HL-60 (cell line): ENCODE measurements at regions not wholly inside any gene's neighbourhood (a gene's known extent, or its start where the extent isn't known, plus 50 kb on each side); places are given as distances from the start of the nearest gene placed in this dataset.

Experiments used
- DNase-seq, 2 experiments: peaks; one replicate each; pipeline ENCODE4 v3.0.0-alpha.2; 2010 to 2020; ENCODE audit warnings: low read depth in 1 of 2, low spot score in 1 of 2
- H3K27ac ChIP-seq: fragments of 250-450 bp; sonication (Bioruptor Pico); replicated peaks from 2 replicates; pipeline ENCODE4 v1.5.1; 2020; ENCODE audit warnings: mild to moderate bottlenecking, moderate library complexity
- H3K27me3 ChIP-seq: fragments of 250-450 bp; sonication (Bioruptor Pico); 2 replicates; pipeline ENCODE4 v1.5.1; 2021; ENCODE audit warnings: mild to moderate bottlenecking, moderate library complexity; ENCODE audit not compliant: insufficient read depth, poor library complexity, severe bottlenecking
- H3K4me3 ChIP-seq: replicated peaks from 2 replicates; pipeline ENCODE4 v1.5.1; 2011; ENCODE audit warnings: mild to moderate bottlenecking, control low read depth, low read length; ENCODE audit not compliant: insufficient read depth
- GABPA ChIP-seq: IDR thresholded peaks from 2 replicates; pipeline ENCODE4 v1.6.1; 2012; ENCODE audit warnings: low read depth
- POLR2AphosphoS5 ChIP-seq: IDR thresholded peaks from 2 replicates; pipeline ENCODE4 v1.6.1; 2012; ENCODE audit warnings: low read depth
- SPI1 ChIP-seq: IDR thresholded peaks from 2 replicates; pipeline ENCODE4 v1.6.1; 2012; ENCODE audit warnings: low read depth, mild to moderate bottlenecking, borderline replicate concordance
- TF ChIP-seq, protein P1 (sequence below): IDR thresholded peaks from 2 replicates; pipeline ENCODE4 v1.6.1; 2012; ENCODE audit warnings: low read depth; ENCODE audit not compliant: insufficient replicate concordance
- TF ChIP-seq, protein P2 (sequence below): IDR thresholded peaks from one replicate; pipeline ENCODE4 v1.5.1; 2011; ENCODE audit warnings: low read length, control low read depth, inconsistent platforms; ENCODE audit not compliant: insufficient read depth

DNA sequence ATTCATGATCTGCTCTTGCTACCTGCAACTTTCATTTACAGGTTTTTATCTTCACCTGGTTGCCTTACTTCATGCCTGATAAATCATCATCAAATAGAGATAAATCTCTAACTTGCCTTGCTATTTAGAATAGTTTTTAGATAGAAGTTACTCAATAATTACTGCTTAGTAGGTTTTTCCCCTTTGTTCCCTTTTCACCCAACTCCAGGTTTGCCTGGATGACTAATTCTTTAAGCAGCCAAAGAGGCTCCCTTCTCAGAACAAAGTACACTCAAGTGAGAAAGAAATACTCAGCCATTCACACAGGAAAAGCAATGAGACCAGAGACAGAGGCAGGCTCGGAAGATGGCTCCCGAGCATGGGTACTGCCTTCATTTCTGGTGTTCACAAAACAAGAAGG is 268.1 kb upstream of the CRBN start:
- TF ChIP-seq SPI1 (no peak), POLR2AphosphoS5 (no peak), GABPA (no peak)
- TF ChIP-seq, protein P1, sequence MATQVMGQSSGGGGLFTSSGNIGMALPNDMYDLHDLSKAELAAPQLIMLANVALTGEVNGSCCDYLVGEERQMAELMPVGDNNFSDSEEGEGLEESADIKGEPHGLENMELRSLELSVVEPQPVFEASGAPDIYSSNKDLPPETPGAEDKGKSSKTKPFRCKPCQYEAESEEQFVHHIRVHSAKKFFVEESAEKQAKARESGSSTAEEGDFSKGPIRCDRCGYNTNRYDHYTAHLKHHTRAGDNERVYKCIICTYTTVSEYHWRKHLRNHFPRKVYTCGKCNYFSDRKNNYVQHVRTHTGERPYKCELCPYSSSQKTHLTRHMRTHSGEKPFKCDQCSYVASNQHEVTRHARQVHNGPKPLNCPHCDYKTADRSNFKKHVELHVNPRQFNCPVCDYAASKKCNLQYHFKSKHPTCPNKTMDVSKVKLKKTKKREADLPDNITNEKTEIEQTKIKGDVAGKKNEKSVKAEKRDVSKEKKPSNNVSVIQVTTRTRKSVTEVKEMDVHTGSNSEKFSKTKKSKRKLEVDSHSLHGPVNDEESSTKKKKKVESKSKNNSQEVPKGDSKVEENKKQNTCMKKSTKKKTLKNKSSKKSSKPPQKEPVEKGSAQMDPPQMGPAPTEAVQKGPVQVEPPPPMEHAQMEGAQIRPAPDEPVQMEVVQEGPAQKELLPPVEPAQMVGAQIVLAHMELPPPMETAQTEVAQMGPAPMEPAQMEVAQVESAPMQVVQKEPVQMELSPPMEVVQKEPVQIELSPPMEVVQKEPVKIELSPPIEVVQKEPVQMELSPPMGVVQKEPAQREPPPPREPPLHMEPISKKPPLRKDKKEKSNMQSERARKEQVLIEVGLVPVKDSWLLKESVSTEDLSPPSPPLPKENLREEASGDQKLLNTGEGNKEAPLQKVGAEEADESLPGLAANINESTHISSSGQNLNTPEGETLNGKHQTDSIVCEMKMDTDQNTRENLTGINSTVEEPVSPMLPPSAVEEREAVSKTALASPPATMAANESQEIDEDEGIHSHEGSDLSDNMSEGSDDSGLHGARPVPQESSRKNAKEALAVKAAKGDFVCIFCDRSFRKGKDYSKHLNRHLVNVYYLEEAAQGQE, result no peak
- TF ChIP-seq, protein P2, sequence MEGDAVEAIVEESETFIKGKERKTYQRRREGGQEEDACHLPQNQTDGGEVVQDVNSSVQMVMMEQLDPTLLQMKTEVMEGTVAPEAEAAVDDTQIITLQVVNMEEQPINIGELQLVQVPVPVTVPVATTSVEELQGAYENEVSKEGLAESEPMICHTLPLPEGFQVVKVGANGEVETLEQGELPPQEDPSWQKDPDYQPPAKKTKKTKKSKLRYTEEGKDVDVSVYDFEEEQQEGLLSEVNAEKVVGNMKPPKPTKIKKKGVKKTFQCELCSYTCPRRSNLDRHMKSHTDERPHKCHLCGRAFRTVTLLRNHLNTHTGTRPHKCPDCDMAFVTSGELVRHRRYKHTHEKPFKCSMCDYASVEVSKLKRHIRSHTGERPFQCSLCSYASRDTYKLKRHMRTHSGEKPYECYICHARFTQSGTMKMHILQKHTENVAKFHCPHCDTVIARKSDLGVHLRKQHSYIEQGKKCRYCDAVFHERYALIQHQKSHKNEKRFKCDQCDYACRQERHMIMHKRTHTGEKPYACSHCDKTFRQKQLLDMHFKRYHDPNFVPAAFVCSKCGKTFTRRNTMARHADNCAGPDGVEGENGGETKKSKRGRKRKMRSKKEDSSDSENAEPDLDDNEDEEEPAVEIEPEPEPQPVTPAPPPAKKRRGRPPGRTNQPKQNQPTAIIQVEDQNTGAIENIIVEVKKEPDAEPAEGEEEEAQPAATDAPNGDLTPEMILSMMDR, result no peak

DNA sequence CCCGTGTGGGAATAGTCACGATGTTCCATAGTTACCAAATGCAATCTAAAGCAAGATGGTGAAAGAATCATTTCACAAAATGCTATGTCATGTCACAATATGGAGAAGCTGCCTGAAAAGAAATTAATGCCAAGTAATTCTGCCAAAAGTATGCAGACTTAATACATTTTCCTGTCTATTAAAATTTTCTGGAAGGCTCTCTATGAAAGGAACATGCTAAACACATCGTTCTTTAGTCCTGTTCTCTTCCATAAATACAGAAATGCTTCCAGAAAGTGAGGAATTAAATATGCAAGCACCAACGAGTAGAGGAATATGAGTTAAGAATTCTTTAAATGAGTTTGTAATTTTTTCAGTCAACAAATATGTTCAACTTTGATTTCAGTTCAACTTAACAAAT is 266.8 kb upstream of the CRBN start:
- no peaks in the 10 kb centered on the region for H3K27me3 ChIP-seq
- TF ChIP-seq SPI1 (no peak), GABPA (no peak), POLR2AphosphoS5 (no peak)
- TF ChIP-seq, protein P1, result no peak
- TF ChIP-seq, protein P2, result no peak
- DNase-seq, result no peak

More for the DNA sequence above, 268.1 kb upstream of the CRBN start:
- DNase-seq, result no peak
- Histone ChIP-seq H3K27ac (no peak overlapping the region), H3K4me3 (no peak overlapping the region), H3K27me3 (no peaks in the 10 kb centered on the region)

DNA sequence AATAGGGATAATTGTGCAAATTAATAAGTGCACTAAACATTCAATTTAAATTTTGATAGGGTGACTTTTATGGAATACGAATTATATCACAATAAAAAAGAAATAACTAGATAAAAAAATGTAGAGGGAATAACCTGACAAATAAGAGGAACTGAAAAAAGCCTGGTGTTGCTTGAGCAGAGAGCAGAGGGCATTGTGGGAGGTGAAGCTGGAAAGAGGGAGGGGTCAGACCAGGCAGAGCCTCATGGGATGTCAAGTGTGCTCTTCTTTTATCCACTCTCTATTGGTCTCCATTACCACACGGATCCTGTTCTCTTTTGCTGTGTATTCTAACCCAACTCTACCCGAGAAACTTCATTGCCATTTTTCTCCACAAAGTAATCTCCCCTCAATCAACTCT is 264.0 kb upstream of the CRBN start:
- H3K4me3 ChIP-seq, result no peak overlapping the region
- TF ChIP-seq SPI1, result peak; percentile 23; the same call in 1 of the 2 replicates
- no peak for TF ChIP-seq POLR2AphosphoS5
- DNase-seq, result no peak
- no peak overlapping the region for H3K27ac ChIP-seq
- H3K27me3 ChIP-seq, result no peaks in the 10 kb centered on the region

More for the DNA sequence above, 266.8 kb upstream of the CRBN start:
- H3K27ac ChIP-seq, result no peak overlapping the region
- no peak overlapping the region for H3K4me3 ChIP-seq

DNA sequence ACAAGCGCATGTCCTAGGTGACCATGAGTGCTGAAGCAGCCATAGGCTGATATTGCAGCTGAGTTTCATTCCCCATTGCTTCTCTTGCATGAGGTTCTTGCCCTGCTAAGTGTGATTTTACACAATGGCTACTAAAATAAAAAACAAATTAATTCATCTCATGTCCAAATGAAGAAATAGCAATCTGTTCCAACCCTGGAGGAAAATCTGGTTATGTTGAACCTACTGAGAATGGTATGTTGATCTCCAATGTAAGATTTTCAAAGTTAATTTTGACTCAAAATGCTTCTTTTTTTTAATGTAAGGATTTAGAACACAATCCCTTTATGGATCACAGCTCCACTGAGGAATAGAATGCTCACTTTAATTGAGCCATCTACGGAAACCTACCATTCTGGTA is 254.2 kb upstream of the CRBN start:
- no peak overlapping the region for H3K4me3 ChIP-seq
- H3K27ac ChIP-seq, result no peak overlapping the region
- H3K27me3 ChIP-seq, result peaks cover 3% of the 10 kb centered on the region
- TF ChIP-seq, protein P1, result no peak
- TF ChIP-seq SPI1, result no peak
- TF ChIP-seq, protein P2, result no peak
- DNase-seq, result no peak
